SU-DHL-6 (cell line): ENCODE measurements at regions not wholly inside any gene's neighbourhood (a gene's known extent, or its start where the extent isn't known, plus 50 kb on each side); places are given as distances from the start of the nearest gene placed in this dataset.
"Not testable (repeated sequence)": the region's sequence is repeated elsewhere in the genome, so short reads cannot be mapped to it uniquely, and the experiment has no call there.

Source experiments
- H2AFZ ChIP-seq: fragments of 200-600 bp; sonication (generic); 2 replicates; pipeline ENCODE4 v1.6.1; 2014; ENCODE audit warnings: low read depth, mild to moderate bottlenecking, moderate library complexity, mixed read lengths, antibody characterized with exemption, low read length; ENCODE audit not compliant: severe bottlenecking
- H3F3A ChIP-seq: fragments of 200-600 bp; shearing (Covaris generic); 2 replicates; pipeline ENCODE4 v1.6.0; 2016; ENCODE audit warnings: antibody characterized with exemption, mild to moderate bottlenecking; ENCODE audit not compliant: insufficient read depth
- H3K27ac ChIP-seq: fragments of 200-600 bp; sonication (generic); 2 replicates; pipeline ENCODE4 v1.5.1; 2016; ENCODE audit warnings: low read depth, mild to moderate bottlenecking, low read length, moderate library complexity, mixed read lengths
- H3K27me3 ChIP-seq: fragments of 200-600 bp; sonication (generic), shearing (Covaris generic); 2 replicates; pipeline ENCODE4 v1.6.0; 2014; ENCODE audit warnings: mild to moderate bottlenecking, low read length
- H3K36me3 ChIP-seq: fragments of 200-600 bp; sonication (generic); 2 replicates; pipeline ENCODE4 v1.6.1; 2014; ENCODE audit warnings: mild to moderate bottlenecking, low read length, mixed read lengths
- H3K4me2 ChIP-seq: fragments of 300-600, 200-600 bp; shearing (Covaris generic), sonication (generic); 2 replicates; pipeline ENCODE4 v1.6.0; 2014; ENCODE audit warnings: low read length, low read depth, mild to moderate bottlenecking; ENCODE audit not compliant: poor library complexity, severe bottlenecking
- H3K4me3 ChIP-seq: fragments of 200-600 bp; sonication (generic); 2 replicates; pipeline ENCODE4 v1.5.1; 2014; ENCODE audit warnings: antibody characterized with exemption, low read length, mild to moderate bottlenecking, mixed read lengths; ENCODE audit not compliant: insufficient read depth, poor library complexity, severe bottlenecking
- H3K79me2 ChIP-seq: fragments of 200-600 bp; sonication (generic); 2 replicates; pipeline ENCODE4 v1.6.1; 2014; ENCODE audit warnings: mild to moderate bottlenecking, low read length, moderate library complexity; ENCODE audit not compliant: insufficient read depth
- H3K9ac ChIP-seq: fragments of 200-600 bp; sonication (generic); 2 replicates; pipeline ENCODE4 v1.7.0; 2014; ENCODE audit warnings: mild to moderate bottlenecking, low read length
- H3K9me2 ChIP-seq: fragments of 200-600 bp; sonication (generic); replicated peaks from 2 replicates; pipeline ENCODE4 v1.6.1; 2014; ENCODE audit warnings: low read length; ENCODE audit not compliant: insufficient read depth
- H3K9me3 ChIP-seq: fragments of 200-600 bp; sonication (generic); 2 replicates; pipeline ENCODE4 v1.6.1; 2014; ENCODE audit warnings: low read length, mixed read lengths; ENCODE audit not compliant: insufficient read depth
- H4K20me1 ChIP-seq: fragments of 200-600 bp; sonication (generic); 2 replicates; pipeline ENCODE4 v1.6.1; 2014; ENCODE audit warnings: low read depth, mild to moderate bottlenecking, antibody characterized with exemption, low read length, moderate library complexity, mixed read lengths
- EZH2phosphoT487 ChIP-seq: fragments of 200-600 bp; sonication (generic), shearing (Covaris generic); conservative IDR thresholded peaks from 2 replicates; pipeline ENCODE4 v1.6.1; 2018; ENCODE audit warnings: mild to moderate bottlenecking, antibody characterized with exemption, low read length, moderate library complexity, mixed read lengths
- TF ChIP-seq, protein P1 (sequence below): fragments of 200-600 bp; sonication (generic); IDR thresholded peaks from one replicate; pipeline ENCODE4 v1.5.1; 2017; ENCODE audit warnings: antibody characterized with exemption, mild to moderate bottlenecking, low read length, moderate library complexity; ENCODE audit not compliant: insufficient read depth, poor library complexity, severe bottlenecking

DNA sequence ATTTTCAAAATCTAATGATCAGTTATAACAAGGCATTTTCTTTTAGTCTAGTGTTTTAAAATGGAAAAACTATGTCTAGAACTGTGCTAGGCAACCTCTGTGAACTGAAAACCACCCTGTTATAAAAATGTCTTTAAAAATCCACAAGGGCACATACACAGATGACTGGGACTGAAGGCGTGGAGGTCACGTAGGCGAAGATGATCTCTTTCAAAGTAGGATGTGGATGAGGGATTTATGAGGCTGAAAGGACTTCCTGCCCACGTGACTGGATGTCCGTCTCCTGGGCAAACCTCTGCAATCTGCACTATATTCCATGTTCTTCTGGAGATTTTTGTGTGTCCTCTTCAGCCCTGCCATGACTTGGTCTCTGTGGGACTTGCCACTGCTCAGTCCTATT lies 84.2 kb upstream of the ZNF536 start:
- no peaks in the 10 kb centered on the region for H3K9me2 ChIP-seq
- H3K4me3 ChIP-seq: no peak overlapping the region
- H3K9ac ChIP-seq: no peak overlapping the region
- H4K20me1 ChIP-seq: no peaks in the 10 kb centered on the region
- H3K9me3 ChIP-seq: no peaks in the 10 kb centered on the region
- H3F3A ChIP-seq: no peaks in the 10 kb centered on the region
- no peaks in the 10 kb centered on the region for H3K36me3 ChIP-seq
- H3K4me2 ChIP-seq: no peak overlapping the region
- H2AFZ ChIP-seq: no peak overlapping the region
- H3K27me3 ChIP-seq: no peaks in the 10 kb centered on the region
- no peak overlapping the region for H3K27ac ChIP-seq
- no peaks in the 10 kb centered on the region for H3K79me2 ChIP-seq
- TF ChIP-seq, protein P1, sequence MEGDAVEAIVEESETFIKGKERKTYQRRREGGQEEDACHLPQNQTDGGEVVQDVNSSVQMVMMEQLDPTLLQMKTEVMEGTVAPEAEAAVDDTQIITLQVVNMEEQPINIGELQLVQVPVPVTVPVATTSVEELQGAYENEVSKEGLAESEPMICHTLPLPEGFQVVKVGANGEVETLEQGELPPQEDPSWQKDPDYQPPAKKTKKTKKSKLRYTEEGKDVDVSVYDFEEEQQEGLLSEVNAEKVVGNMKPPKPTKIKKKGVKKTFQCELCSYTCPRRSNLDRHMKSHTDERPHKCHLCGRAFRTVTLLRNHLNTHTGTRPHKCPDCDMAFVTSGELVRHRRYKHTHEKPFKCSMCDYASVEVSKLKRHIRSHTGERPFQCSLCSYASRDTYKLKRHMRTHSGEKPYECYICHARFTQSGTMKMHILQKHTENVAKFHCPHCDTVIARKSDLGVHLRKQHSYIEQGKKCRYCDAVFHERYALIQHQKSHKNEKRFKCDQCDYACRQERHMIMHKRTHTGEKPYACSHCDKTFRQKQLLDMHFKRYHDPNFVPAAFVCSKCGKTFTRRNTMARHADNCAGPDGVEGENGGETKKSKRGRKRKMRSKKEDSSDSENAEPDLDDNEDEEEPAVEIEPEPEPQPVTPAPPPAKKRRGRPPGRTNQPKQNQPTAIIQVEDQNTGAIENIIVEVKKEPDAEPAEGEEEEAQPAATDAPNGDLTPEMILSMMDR: no peak
- no peak for TF ChIP-seq EZH2phosphoT487

DNA sequence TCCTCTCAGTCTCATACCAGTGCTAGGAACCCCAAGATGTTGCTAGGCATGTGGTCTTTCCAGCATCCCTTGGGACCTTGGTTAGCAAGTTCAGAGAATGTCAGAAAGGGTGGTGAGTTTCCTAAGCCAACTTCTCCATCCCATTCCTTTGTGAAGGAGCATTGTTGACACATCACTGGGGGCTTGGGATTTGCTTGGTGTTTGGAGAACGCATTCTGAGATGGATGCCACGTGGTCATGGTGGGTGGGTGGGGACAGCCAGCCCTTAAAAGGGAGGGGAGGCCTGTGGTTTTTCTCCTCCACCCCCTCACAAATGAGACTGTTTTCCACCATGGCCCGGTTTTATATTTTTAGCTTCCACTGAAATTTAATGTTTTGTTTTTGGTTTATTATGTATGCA lies 83.3 kb upstream of the ZNF536 start:
- H3K27me3 ChIP-seq: no peaks in the 10 kb centered on the region

GRCh38 chr19:30289336-30289735 lies 82.8 kb upstream of the ZNF536 start:
- no peak overlapping the region for H3K27ac ChIP-seq
- H3K9ac ChIP-seq: no peak overlapping the region
- H3K4me3 ChIP-seq: no peak overlapping the region
- no peaks in the 10 kb centered on the region for H3K9me3 ChIP-seq
- H3K79me2 ChIP-seq: no peaks in the 10 kb centered on the region
- H2AFZ ChIP-seq: no peak overlapping the region
- no peak overlapping the region for H3K4me2 ChIP-seq
- no peaks in the 10 kb centered on the region for H3F3A ChIP-seq
- TF ChIP-seq EZH2phosphoT487: no peak
- TF ChIP-seq, protein P1: no peak
- no peaks in the 10 kb centered on the region for H3K9me2 ChIP-seq
- no peaks in the 10 kb centered on the region for H4K20me1 ChIP-seq
- H3K36me3 ChIP-seq: no peaks in the 10 kb centered on the region
- H3K27me3 ChIP-seq: no peaks in the 10 kb centered on the region

More for the DNA sequence above, 83.3 kb upstream of the ZNF536 start:
- Histone ChIP-seq H3K4me2 (no peak overlapping the region), H3K9me3 (no peaks in the 10 kb centered on the region), H3K9me2 (no peaks in the 10 kb centered on the region), H3F3A (no peaks in the 10 kb centered on the region), H3K36me3 (no peaks in the 10 kb centered on the region), H3K79me2 (no peaks in the 10 kb centered on the region), H3K27ac (no peak overlapping the region), H2AFZ (no peak overlapping the region), H4K20me1 (no peaks in the 10 kb centered on the region), H3K9ac (no peak overlapping the region), H3K4me3 (no peak overlapping the region)
- no peak for TF ChIP-seq EZH2phosphoT487
- TF ChIP-seq, protein P1: no peak

- not testable (repeated sequence) for H3K9me3 ChIP-seq, H4K20me1 ChIP-seq, H3K79me2 ChIP-seq, H3K4me3 ChIP-seq, H3F3A ChIP-seq, H2AFZ ChIP-seq, H3K9me2 ChIP-seq, H3K4me2 ChIP-seq, H3K27ac ChIP-seq, H3K36me3 ChIP-seq, H3K9ac ChIP-seq, H3K27me3 ChIP-seq
These were observed 81.4 kb upstream of the ZNF536 start for GRCh38 chr19:30290805-30291204.
